Ishikawa (cell line): ENCODE measurements at regions not wholly inside any gene's neighbourhood (a gene's known extent, or its start where the extent isn't known, plus 50 kb on each side); places are given as distances from the start of the nearest gene placed in this dataset.

ENCODE experiments used
- CREB1 ChIP-seq: IDR thresholded peaks from 2 replicates; pipeline ENCODE4 v1.6.1; 2012; ENCODE audit warnings: low read depth
- EGR1 ChIP-seq: IDR thresholded peaks from 2 replicates; pipeline ENCODE4 v1.6.1; 2012
- EP300 ChIP-seq: IDR thresholded peaks from 2 replicates; pipeline ENCODE4 v1.6.1; 2012; ENCODE audit warnings: borderline replicate concordance
- FOXM1 ChIP-seq: IDR thresholded peaks from 2 replicates; pipeline ENCODE4 v1.6.1; 2012; ENCODE audit warnings: low read depth, borderline replicate concordance
- MAX ChIP-seq: IDR thresholded peaks from 2 replicates; pipeline ENCODE4 v1.6.1; 2012
- USF1 ChIP-seq: IDR thresholded peaks from 2 replicates; pipeline ENCODE4 v1.6.1; 2012
- YY1 ChIP-seq: IDR thresholded peaks from 2 replicates; pipeline ENCODE4 v1.6.1; 2012; ENCODE audit warnings: low read depth

GRCh38 chr2:21887881-21888280 is 764.1 kb downstream of the TDRD15 start:
- TF ChIP-seq FOXM1 (no peak), CREB1 (no peak), USF1 (no peak), MAX (no peak), EGR1 (no peak), EP300 (no peak), YY1 (no peak)
